ENCODE measurements at regions not wholly inside any gene's neighbourhood (a gene's known extent, or its start where the extent isn't known, plus 50 kb on each side); places are given as distances from the start of the nearest gene placed in this dataset.
"Not testable (repeated sequence)": the region's sequence is repeated elsewhere in the genome, so short reads cannot be mapped to it uniquely, and the experiment has no call there.

DNA sequence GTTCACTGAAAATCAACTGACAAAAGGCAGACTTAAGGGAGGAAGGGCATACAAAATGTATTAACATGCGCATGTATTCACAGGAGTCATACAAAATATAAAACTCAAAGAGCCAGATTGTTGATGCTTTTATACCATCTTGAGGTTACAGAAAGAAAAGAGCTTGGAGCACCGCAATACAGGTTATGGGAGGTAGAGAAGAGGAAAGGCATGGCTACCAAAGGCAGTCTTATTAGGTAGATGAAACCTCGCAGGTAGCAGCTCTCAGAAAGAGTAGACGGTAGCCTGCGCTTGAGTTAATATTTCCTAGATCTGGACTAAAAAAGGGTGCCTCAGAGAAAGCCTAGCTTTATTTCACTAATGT lies 69.0 kb upstream of the DHRS4 start:
- POLR2A ChIA-PET = no interaction called here

GRCh38 chr14:23887536-23887935 lies 66.0 kb upstream of the DHRS4 start:
- ChIA-PET CTCF (interaction anchor here (0.6 to 1.5 kb wide), 3 partner anchors 13 to 256 kb away, joined by 3 to 5 read pairs (median 4); no protein-coding TSS in a partner anchor), POLR2A (no interaction called here)
- TF ChIP-seq RNF2 (IDR thresholded peaks at IDR 0.05; ENCODE audit: borderline replicate concordance, low read depth) (no peak), SMC3 (IDR thresholded peaks at IDR 0.05) (no peak), ZC3H11A (IDR thresholded peaks at IDR 0.05) (no peak), REST (IDR thresholded peaks at IDR 0.05) (no peak), HOXB13 (CRISPR knock-in tag; IDR thresholded peaks at IDR 0.05; ENCODE audit: low read depth) (no peak), PHF8 (IDR thresholded peaks at IDR 0.05; ENCODE audit: borderline replicate concordance, low read depth) (no peak), JUN (IDR thresholded peaks at IDR 0.05) (no peak), FOSB (CRISPR knock-in tag; IDR thresholded peaks at IDR 0.05) (no peak), CBX8 (IDR thresholded peaks at IDR 0.05) (no peak), RFX5 (IDR thresholded peaks at IDR 0.05) (no peak), POLR2A (IDR thresholded peaks at IDR 0.05; ENCODE audit: low read length) (no peak), FOXS1 (CRISPR knock-in tag; IDR thresholded peaks at IDR 0.05) (no peak), TP53 (CRISPR knock-in tag; IDR thresholded peaks at IDR 0.05) (no peak), MAFK (IDR thresholded peaks at IDR 0.05; ENCODE audit: partially characterized antibody) (no peak)

More for the DNA sequence above, 69.0 kb upstream of the DHRS4 start:
- TF ChIP-seq HOXB13 (CRISPR knock-in tag; IDR thresholded peaks at IDR 0.05; ENCODE audit: low read depth) (no peak), SMC3 (IDR thresholded peaks at IDR 0.05) (no peak)
- Histone ChIP-seq H3K4me1 (no peaks in the 10 kb centered on the region), H3K4me2 (no peak overlapping the region), H3K9me3 (peaks cover 17% of the 10 kb centered on the region; the same call in 2 of the 3 replicates), H3K4me3 (no peak overlapping the region), H3K27ac (no peak overlapping the region)
- 91% methylated on average over 5 of the region's 5 CpGs for WGBS (ENCODE audit: missing lambda C conversion rate)
- no peak for FAIRE-seq
- CTCF ChIA-PET = interaction anchor here (1.3 to 2.2 kb wide), 2 partner anchors 26 to 54 kb away, joined by 3 to 6 read pairs; no protein-coding TSS in a partner anchor
- ATAC-seq = no peak
- no peak for DNase-seq (ENCODE audit: low read depth in 1 of 2, low spot score in 1 of 2)

DNA sequence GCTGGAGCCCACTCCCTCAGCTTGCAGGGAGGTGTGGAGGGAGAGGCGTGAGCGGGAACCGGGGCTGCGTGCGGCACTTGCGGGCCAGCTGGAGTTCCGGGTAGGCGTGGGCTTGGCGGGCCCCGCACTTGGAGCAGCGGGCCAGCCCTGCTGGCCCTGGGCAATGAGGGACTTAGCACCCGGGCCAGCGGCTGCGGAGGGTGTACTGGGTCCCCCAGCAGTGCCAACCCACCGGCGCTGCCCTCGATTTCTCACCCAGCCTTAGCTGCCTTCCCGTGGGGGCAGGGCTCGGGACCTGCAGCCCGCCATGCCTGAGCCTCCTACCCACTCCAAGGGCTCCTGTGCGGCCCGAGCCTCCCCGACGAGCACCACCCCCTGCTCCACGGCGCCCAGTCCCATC lies 61.9 kb upstream of the DHRS4 start:
- H3K4me3 ChIP-seq; FAIRE-seq; H3K4me2 ChIP-seq; DNase-seq (ENCODE audit: low read depth in 1 of 2, low spot score in 1 of 2); POLR2A ChIA-PET; H3K4me1 ChIP-seq; ATAC-seq; H3K27ac ChIP-seq: not testable (repeated sequence)
- 71% methylated on average over 12 of the region's 26 CpGs for WGBS (ENCODE audit: missing lambda C conversion rate)
- peaks cover 17% of the 10 kb centered on the region; the same call in 2 of the 3 replicates for H3K9me3 ChIP-seq
- CTCF ChIA-PET = interaction anchor here (0.6 to 1.0 kb wide), 3 partner anchors 11 to 512 kb away, joined by 3 read pairs; no protein-coding TSS in a partner anchor

More at GRCh38 chr14:23887536-23887935, 66.0 kb upstream of the DHRS4 start:
- no peaks in the 10 kb centered on the region for H3K4me1 ChIP-seq
- DNase-seq (ENCODE audit: low read depth in 1 of 2, low spot score in 1 of 2) (no peak), ATAC-seq (no peak), FAIRE-seq (no peak)
- no peak overlapping the region for H3K27ac ChIP-seq
- H3K4me3 ChIP-seq = no peak overlapping the region
- no peak overlapping the region for H3K4me2 ChIP-seq
- peaks cover 17% of the 10 kb centered on the region; the same call in 2 of the 3 replicates for H3K9me3 ChIP-seq
- WGBS (ENCODE audit: missing lambda C conversion rate) = 4% methylated on average over 1 of the region's 1 CpG

GRCh38 chr14:23892289-23892688 lies 61.3 kb upstream of the DHRS4 start:
- CTCF ChIA-PET = interaction anchor here (0.6 to 1.8 kb wide), 3 partner anchors 9 to 248 kb away, joined by 3 to 4 read pairs (median 3); no protein-coding TSS in a partner anchor
- H3K9me3 ChIP-seq = peaks cover 17% of the 10 kb centered on the region; the same call in 2 of the 3 replicates
- FAIRE-seq; H3K4me2 ChIP-seq; H3K27ac ChIP-seq; DNase-seq (ENCODE audit: low read depth in 1 of 2, low spot score in 1 of 2); H3K4me3 ChIP-seq; POLR2A ChIA-PET; H3K4me1 ChIP-seq; ATAC-seq: not testable (repeated sequence)
- WGBS (ENCODE audit: missing lambda C conversion rate) = 10% methylated on average over 3 of the region's 3 CpGs
